GM21717 (cell line): ENCODE measurements at regions not wholly inside any gene's neighbourhood (a gene's known extent, or its start where the extent isn't known, plus 50 kb on each side); places are given as distances from the start of the nearest gene placed in this dataset.

ENCODE experiments used
- ATAC-seq: cut with Tn5 transposase; IDR thresholded peaks from one replicate; pipeline ENCODE4 v1.9.1; 2021; ENCODE audit warnings: mild to moderate bottlenecking, moderate library complexity; ENCODE audit not compliant: unreplicated experiment

GRCh38 chr17:79406316-79406715, 204.5 kb downstream of the RBFOX3 start:
- no peak for ATAC-seq

GRCh38 chr17:79405823-79406222, 205.0 kb downstream of the RBFOX3 start:
- ATAC-seq, result no peak

- no peak for ATAC-seq
Observed at GRCh38 chr17:79404136-79404911, 206.5 kb downstream of the RBFOX3 start.

GRCh38 chr17:79401704-79402674, 208.9 kb downstream of the RBFOX3 start:
- no peak for ATAC-seq

- peak; percentile 67 for ATAC-seq
Observed at GRCh38 chr17:79400989-79401703, 209.7 kb downstream of the RBFOX3 start.

- no peak for ATAC-seq
Observed at GRCh38 chr17:79399610-79400144, 211.2 kb downstream of the RBFOX3 start.

GRCh38 chr17:79398441-79398840, 212.4 kb downstream of the RBFOX3 start:
- ATAC-seq, result no peak

DNA sequence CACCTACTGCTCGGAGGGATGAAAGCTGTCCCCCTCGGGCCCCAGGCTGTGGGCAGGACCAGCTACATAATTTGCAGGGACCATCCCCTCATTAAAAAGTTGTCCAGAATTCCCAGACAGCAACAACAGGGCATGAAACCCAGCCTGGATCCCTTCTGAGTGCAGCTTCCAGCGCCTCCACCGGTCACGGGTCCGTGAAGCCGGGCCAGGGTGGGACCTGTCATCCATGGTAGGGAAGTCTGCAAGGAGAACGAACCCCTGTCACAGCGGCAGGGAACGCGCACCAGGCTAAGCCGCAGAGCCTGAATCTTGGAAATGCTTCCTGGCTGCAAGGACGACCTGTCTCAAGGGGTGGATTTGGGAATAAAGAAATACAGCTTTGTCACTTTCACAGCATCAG, 214.2 kb downstream of the RBFOX3 start:
- ATAC-seq, result no peak

DNA sequence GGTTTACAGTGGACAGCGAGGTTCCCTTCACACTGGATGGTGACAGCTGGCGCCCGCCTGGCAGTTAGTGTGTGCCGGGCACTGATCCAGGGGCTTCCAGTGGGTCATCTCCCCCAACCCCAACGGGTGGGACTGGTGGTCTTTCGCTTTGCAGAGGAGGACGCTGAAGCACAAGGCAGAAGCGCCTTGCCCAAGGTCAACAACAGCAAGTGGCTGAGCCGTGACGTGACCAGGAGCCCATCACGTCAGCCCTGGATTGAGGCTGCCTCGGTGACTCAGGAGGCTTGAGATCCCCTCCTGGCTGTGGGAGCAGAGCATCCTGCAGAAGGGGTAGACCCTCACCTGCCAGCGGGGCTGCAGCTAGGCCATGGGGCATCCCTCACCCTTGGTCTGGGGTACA, 215.3 kb downstream of the RBFOX3 start:
- ATAC-seq, result no peak

DNA sequence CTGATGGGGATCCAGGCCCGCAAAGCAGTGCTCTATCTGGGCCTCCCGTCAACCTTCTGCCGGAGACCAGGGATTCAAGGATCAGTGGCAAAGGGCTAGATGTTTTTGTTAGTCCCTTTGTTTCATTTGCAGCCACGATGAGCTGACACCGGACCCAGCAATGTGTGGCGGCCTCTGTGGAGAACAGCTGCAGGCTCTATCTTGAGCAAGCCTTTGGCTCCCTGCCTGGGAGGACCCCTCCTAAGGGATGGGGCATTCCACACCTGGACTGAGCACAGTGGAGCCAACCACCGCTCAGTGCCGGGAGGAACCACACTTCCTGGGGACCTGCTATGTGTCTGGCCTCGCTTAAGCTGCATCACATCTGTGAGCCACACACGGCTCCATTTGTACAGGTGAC, 215.8 kb downstream of the RBFOX3 start:
- ATAC-seq, result no peak

GRCh38 chr17:79393358-79394052, 217.3 kb downstream of the RBFOX3 start:
- ATAC-seq, result no peak

- ATAC-seq, result no peak
Observed at GRCh38 chr17:79392598-79392997, 218.3 kb downstream of the RBFOX3 start.

DNA sequence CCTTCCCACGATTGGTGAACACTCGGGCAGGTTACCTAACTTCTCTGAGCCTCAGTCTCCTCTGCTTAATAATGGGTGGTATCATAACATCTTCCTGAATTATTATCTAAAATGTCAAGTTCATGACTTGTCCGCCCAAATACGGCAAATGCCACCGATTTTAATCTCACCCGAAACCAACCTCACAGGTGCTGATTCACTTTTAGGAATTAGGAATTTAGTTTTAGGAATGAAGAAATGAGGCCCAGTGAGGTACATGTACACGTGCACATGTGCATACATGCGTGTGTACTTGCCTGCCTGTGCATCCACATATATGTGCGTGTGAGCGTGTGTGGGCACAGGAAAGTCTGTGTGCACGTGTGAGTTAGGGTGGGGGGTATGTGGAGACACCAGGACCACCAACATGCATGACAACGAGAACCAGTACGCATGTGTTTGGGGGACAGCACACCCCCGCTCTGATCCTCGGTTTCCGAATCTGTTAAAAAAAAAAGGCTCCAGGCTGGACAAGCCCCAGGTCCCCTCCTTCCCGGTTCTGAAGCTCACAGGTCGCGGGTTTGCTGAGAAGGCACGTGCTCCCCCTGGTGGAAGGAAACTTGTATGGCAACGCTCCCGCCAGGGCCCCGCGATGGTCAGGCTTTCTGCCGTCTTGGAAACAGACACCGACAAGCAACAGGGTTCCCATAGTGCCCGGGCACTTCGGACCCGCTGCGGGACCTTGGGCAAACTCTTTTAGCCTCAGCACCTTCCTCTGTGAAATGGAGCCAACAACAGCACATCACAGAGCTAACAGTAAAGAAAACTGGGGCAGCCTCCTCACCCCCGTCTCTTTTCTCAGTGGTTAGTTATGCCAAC, 219.2 kb downstream of the RBFOX3 start:
- no peak for ATAC-seq

GRCh38 chr17:79389896-79390295, 221.0 kb downstream of the RBFOX3 start:
- no peak for ATAC-seq

- ATAC-seq, result no peak
Observed at GRCh38 chr17:79388556-79389295, 222.1 kb downstream of the RBFOX3 start.

DNA sequence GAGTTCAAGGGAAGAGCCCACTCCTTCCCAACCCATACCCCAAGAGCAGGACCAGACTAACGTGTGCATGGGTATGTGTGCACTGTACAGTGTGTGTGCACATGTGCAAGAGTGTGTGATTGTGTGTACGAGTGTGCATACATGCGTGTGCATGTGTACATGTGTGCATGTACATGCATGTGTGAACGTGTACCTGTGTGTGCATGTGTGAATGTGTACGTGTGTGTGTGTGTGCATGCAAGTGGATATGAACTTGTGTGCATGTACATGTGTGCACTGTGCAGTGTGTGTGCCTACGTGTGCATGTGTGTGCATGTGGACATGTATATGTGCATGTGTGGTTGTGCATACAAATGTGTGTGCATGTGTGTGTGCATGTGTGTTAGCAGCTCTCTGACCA, 223.1 kb downstream of the RBFOX3 start:
- no peak for ATAC-seq

DNA sequence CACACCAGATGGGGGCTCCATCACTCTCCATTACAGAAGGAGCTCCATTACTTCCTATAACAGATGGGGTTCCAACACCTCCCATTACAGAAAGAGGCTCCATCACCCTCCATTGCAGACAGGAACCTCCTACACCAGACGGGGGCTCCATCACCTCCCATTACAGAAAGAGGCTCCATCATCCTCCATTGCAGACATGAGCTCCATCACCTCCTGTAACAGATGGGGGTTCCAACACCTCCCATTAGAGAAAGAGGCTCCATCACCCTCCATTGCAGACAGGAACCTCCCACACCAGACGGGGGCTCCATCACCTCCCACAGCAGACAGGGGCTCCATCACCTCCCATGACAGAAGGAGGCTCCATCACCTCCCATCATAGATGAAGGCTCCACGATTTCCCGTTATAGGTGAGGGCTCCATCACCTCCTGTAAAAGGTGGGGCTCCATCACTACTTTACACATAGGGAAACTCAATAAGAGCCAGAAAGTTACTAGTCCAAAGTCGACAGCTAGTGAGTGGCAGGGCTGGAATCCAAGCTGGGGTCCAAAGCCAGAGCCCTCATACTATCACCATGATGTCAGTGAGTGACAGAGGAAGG, 224.8 kb downstream of the RBFOX3 start:
- ATAC-seq, result no peak

GRCh38 chr17:79382313-79382712, 228.5 kb downstream of the RBFOX3 start:
- no peak for ATAC-seq
